ACC112 (cell line): ENCODE measurements at regions not wholly inside any gene's neighbourhood (a gene's known extent, or its start where the extent isn't known, plus 50 kb on each side); places are given as distances from the start of the nearest gene placed in this dataset.

ENCODE experiments used
- H2AFZ ChIP-seq: fragments of 200-600 bp; sonication (generic); one replicate; pipeline ENCODE4 v1.6.0; 2017; ENCODE audit warnings: antibody characterized with exemption, low read length; ENCODE audit not compliant: unreplicated experiment
- H3K27ac ChIP-seq: fragments of 200-600 bp; sonication (generic); 2 replicates; pipeline ENCODE4 v1.5.1; 2014; ENCODE audit warnings: low read depth, mild to moderate bottlenecking, antibody characterized with exemption, low read length, moderate library complexity
- H3K27me3 ChIP-seq: fragments of 200-600 bp; sonication (generic); 2 replicates; pipeline ENCODE4 v1.6.1; 2014; ENCODE audit warnings: mild to moderate bottlenecking, antibody characterized with exemption, low read length, moderate library complexity, mixed read lengths; ENCODE audit not compliant: insufficient read depth
- H3K36me3 ChIP-seq: fragments of 200-600 bp; sonication (generic); 2 replicates; pipeline ENCODE4 v1.6.1; 2016; ENCODE audit warnings: mild to moderate bottlenecking, antibody characterized with exemption, low read length, moderate library complexity, mixed read lengths; ENCODE audit not compliant: insufficient read depth
- H3K4me1 ChIP-seq: fragments of 200-600 bp; sonication (generic); one replicate; pipeline ENCODE4 v1.6.1; 2016; ENCODE audit warnings: low read length, mixed read lengths; ENCODE audit not compliant: insufficient read depth, unreplicated experiment, control insufficient read depth
- H3K4me3 ChIP-seq: fragments of 200-600 bp; sonication (generic); 2 replicates; pipeline ENCODE4 v1.5.1; 2014; ENCODE audit warnings: mild to moderate bottlenecking, low read depth, low read length
- H3K79me2 ChIP-seq: fragments of 200-600 bp; sonication (generic); one replicate; pipeline ENCODE4 v1.6.0; 2016; ENCODE audit warnings: low read length; ENCODE audit not compliant: control insufficient read depth, unreplicated experiment, insufficient read depth

GRCh38 chr9:117549444-117549843 is 134.6 kb upstream of the ASTN2 start:
- no peaks in the 10 kb centered on the region for H3K79me2 ChIP-seq
- no peak overlapping the region for H2AFZ ChIP-seq
- peaks cover 13% of the 10 kb centered on the region for H3K27me3 ChIP-seq
- no peaks in the 10 kb centered on the region for H3K36me3 ChIP-seq
- H3K4me3 ChIP-seq = no peak overlapping the region
- H3K4me1 ChIP-seq = no peaks in the 10 kb centered on the region
- no peak overlapping the region for H3K27ac ChIP-seq

- Histone ChIP-seq H3K36me3 (no peaks in the 10 kb centered on the region), H3K79me2 (no peaks in the 10 kb centered on the region), H3K4me3 (no peak overlapping the region), H2AFZ (no peak overlapping the region), H3K27me3 (peaks cover 13% of the 10 kb centered on the region), H3K27ac (no peak overlapping the region), H3K4me1 (no peaks in the 10 kb centered on the region)
These were observed 133.7 kb upstream of the ASTN2 start for GRCh38 chr9:117548556-117548955.

- Histone ChIP-seq H3K79me2 (no peaks in the 10 kb centered on the region), H3K4me1 (no peaks in the 10 kb centered on the region), H3K27me3 (peaks cover 13% of the 10 kb centered on the region), H3K36me3 (no peaks in the 10 kb centered on the region), H3K27ac (no peak overlapping the region), H2AFZ (no peak overlapping the region), H3K4me3 (no peak overlapping the region)
These were observed 133.0 kb upstream of the ASTN2 start for GRCh38 chr9:117547904-117548303.

GRCh38 chr9:117546894-117547678 is 132.2 kb upstream of the ASTN2 start:
- Histone ChIP-seq H3K27me3 (peaks cover 13% of the 10 kb centered on the region), H3K79me2 (no peaks in the 10 kb centered on the region), H2AFZ (no peak overlapping the region), H3K36me3 (no peaks in the 10 kb centered on the region), H3K4me1 (no peaks in the 10 kb centered on the region), H3K27ac (no peak overlapping the region), H3K4me3 (0 out of 2 replicates have a peak overlapping the region, but pooled peaks have one; percentile 45)

- Histone ChIP-seq H3K79me2 (no peaks in the 10 kb centered on the region), H3K4me3 (no peak overlapping the region), H3K27me3 (peaks cover 13% of the 10 kb centered on the region), H2AFZ (no peak overlapping the region), H3K36me3 (no peaks in the 10 kb centered on the region), H3K27ac (no peak overlapping the region), H3K4me1 (no peaks in the 10 kb centered on the region)
These were observed 131.0 kb upstream of the ASTN2 start for GRCh38 chr9:117545846-117546245.

- H2AFZ ChIP-seq = no peak overlapping the region
- no peaks in the 10 kb centered on the region for H3K36me3 ChIP-seq
These were observed 128.2 kb upstream of the ASTN2 start for GRCh38 chr9:117543089-117543488.

GRCh38 chr9:117542021-117542420 is 127.2 kb upstream of the ASTN2 start:
- H3K4me3 ChIP-seq = no peak overlapping the region
- no peak overlapping the region for H2AFZ ChIP-seq
- no peaks in the 10 kb centered on the region for H3K79me2 ChIP-seq
- H3K27me3 ChIP-seq = no peaks in the 10 kb centered on the region
- no peaks in the 10 kb centered on the region for H3K4me1 ChIP-seq
- no peak overlapping the region for H3K27ac ChIP-seq
- no peaks in the 10 kb centered on the region for H3K36me3 ChIP-seq

More at GRCh38 chr9:117543089-117543488, 128.2 kb upstream of the ASTN2 start:
- Histone ChIP-seq H3K4me3 (no peak overlapping the region), H3K79me2 (no peaks in the 10 kb centered on the region), H3K27ac (no peak overlapping the region), H3K4me1 (no peaks in the 10 kb centered on the region), H3K27me3 (peaks cover 9% of the 10 kb centered on the region; the same call in 1 of the 2 replicates)

- H3K79me2 ChIP-seq = no peaks in the 10 kb centered on the region
- H3K4me3 ChIP-seq = no peak overlapping the region
- no peaks in the 10 kb centered on the region for H3K27me3 ChIP-seq
- H3K27ac ChIP-seq = no peak overlapping the region
- H3K36me3 ChIP-seq = no peaks in the 10 kb centered on the region
- no peaks in the 10 kb centered on the region for H3K4me1 ChIP-seq
- H2AFZ ChIP-seq = no peak overlapping the region
These were observed 126.3 kb upstream of the ASTN2 start for GRCh38 chr9:117541181-117541580.

- Histone ChIP-seq H3K4me1 (no peaks in the 10 kb centered on the region), H3K79me2 (no peaks in the 10 kb centered on the region), H3K27ac (no peak overlapping the region), H3K36me3 (no peaks in the 10 kb centered on the region), H3K4me3 (no peak overlapping the region), H3K27me3 (no peaks in the 10 kb centered on the region), H2AFZ (no peak overlapping the region)
These were observed 121.1 kb upstream of the ASTN2 start for GRCh38 chr9:117535973-117536372.

- H3K36me3 ChIP-seq = no peaks in the 10 kb centered on the region
- no peaks in the 10 kb centered on the region for H3K4me1 ChIP-seq
- H3K4me3 ChIP-seq = no peak overlapping the region
- no peak overlapping the region for H2AFZ ChIP-seq
- H3K27ac ChIP-seq = no peak overlapping the region
- no peaks in the 10 kb centered on the region for H3K27me3 ChIP-seq
- no peaks in the 10 kb centered on the region for H3K79me2 ChIP-seq
These were observed 120.6 kb upstream of the ASTN2 start for GRCh38 chr9:117535434-117535833.

- no peak overlapping the region for H3K4me3 ChIP-seq
- no peaks in the 10 kb centered on the region for H3K4me1 ChIP-seq
- H2AFZ ChIP-seq = no peak overlapping the region
- H3K27me3 ChIP-seq = no peaks in the 10 kb centered on the region
- no peaks in the 10 kb centered on the region for H3K36me3 ChIP-seq
- H3K27ac ChIP-seq = no peak overlapping the region
- H3K79me2 ChIP-seq = no peaks in the 10 kb centered on the region
These were observed 113.4 kb upstream of the ASTN2 start for GRCh38 chr9:117528225-117528624.
